DMS153 (cell line): ENCODE measurements at regions not wholly inside any gene's neighbourhood (a gene's known extent, or its start where the extent isn't known, plus 50 kb on each side); places are given as distances from the start of the nearest gene placed in this dataset.

ENCODE experiments used
- DNase-seq: peaks from one replicate; lab custom pipeline; 2025; lab: John Stamatoyannopoulos, UW

DNA sequence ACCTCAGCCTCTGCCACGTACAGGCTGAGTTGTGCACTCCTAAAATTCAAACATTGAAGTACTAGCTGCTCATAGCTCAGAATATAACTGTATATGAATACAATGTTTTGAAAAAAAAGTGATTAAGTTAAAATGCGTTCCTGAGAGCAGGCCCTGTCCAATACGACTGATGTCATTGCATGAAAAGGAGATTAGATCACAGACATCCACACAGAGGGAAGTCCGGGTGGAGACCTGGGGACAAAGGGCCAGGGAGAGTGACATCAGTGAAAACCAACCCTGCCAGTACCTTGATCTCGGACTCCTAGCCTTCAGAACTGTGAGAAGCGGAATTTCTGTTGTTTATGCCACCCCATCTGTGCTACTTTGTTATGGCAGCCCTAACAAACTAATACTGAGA is 311.4 kb upstream of the NR2F2 start:
- no peak for DNase-seq

DNA sequence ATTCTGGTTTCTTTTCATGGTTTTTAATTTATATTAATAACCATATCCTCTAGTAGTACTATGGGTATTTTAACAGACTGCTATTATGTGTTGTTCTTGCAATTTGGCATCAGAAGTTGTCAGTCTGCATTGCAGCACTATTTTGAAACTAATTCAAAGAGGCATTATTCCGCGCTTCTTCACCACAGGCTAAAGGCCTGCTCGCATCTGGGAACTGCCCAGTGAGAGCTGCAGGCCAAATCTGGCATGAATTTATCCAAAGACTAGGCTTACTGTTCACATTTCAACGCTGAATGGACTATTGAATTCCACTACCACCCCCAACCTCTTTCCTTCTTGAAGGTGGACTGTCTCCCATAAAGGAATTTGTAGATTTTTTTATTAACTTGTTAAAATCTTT is 310.4 kb upstream of the NR2F2 start:
- no peak for DNase-seq

DNA sequence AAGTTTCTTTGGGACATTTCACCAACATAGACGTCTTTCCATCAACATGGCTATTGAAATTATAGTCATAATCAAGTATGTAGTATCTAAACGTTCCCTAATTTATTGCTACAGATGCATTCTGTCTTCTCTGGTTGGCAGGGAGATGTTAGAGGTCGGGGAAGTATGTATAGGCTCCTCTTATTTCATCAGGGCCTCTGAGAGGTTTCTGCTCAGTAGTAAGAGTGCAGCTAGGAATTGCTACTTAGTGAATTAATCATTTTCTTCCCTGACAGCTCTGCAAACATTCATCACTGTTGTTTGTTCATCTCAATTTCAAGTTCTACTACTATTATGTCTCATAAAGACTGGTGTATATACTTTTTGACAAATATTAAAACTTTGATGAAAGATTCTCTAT is 309.7 kb upstream of the NR2F2 start:
- DNase-seq = no peak

DNA sequence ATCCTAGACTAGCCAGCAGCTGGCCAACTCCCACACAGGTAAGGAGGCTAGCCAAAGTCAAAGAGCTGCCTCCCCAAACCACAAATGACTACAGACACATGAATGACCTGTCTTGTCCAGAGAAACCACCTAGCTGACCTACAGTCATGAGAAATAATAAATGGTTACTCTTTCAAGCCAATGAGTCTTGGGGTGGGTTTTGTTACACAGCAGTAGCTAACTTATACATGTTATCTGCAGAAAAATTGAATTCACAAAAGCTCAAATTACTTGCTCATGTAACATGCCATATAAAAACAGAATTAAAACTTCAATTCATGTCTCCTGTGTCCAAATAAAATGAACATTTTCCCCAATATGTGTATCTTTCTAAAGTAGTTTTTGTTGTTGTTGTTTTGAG is 307.4 kb upstream of the NR2F2 start:
- no peak for DNase-seq

DNA sequence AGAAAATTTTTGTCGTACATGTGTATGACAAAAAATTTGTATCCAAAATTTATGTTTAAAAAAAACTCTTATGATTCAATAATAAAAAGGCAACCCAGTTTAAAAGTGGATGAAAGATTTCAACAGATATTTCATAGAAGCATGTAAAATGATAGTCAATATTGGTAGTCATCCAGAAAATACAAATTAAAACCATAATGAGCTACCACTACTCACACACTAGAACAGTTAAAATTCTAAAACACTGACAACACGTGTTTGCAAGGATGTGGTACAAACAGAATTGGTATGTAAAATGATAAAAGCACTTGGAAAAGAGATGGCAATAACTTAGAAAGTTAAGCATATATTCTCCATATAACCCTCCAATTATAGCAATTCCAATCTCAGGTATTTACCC is 303.0 kb upstream of the NR2F2 start:
- DNase-seq = no peak

DNA sequence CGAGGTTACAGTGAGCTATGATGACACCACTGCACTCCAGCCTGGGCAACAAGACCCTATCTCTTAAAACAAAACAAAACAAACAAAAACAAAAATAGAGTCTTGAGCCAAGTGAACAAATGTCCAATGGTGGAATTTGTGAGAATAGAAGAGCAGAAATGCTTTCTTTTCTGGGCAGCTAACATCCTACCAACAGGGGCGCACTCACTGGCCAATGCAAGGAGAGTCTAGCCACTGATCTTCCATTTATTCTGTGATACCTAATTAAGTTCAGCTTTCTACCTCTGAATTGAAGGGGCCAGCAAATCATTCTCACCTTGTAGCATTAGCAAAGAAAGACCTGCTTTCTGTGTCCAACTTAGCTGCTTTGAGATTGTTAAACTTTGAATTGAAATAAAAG is 301.9 kb upstream of the NR2F2 start:
- no peak for DNase-seq

DNA sequence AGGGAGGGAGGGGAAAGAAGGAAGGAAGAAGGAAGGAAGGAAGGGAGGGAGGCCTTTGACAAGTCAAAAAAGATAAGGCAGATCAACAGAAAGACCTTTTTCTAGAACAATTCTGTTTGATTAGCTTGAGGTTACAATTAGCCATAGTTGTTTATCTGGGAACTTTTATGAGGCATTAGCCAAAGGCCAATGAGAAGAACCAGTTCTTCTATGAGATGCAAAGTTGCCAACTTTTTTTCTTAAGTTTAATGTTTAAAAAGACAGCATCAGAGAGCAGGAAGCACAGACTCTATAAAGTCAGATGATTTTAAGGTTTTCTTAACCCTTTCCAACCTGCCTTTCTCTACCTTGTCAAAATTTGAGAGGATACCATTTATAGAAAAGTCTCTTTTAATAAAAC is 301.3 kb upstream of the NR2F2 start:
- DNase-seq = no peak

DNA sequence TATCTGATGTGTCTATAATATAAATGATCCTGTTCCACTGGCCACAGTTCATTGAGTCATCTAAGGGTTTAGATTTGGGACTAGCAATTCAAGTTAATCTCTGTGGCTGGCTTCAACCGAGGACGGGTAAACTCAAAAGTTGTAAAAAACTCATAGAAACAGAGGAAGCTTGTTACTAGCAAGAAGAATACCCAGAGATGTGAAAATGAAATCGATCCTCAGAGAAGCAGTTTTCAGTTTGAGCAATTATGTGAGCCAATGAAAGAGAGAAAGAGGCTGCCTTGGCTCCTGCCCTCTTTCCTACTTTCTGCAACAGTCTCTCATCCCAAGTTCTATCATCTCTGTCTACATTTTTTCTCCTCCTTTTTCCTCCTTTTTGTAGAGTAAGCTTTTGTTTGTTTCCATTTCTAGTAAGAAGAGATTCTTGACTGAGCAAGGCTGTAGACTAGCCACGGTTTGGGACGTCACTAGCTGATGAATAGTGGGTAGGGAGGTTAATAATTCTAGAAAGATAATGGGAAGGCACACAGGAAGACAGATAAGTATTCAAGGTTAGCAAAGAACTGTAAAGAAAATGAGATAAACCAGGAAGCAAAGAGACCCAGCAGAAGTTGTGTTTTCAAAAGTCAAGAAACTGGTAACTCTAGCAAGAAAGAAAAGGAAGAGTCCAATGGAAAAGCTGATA is 298.9 kb upstream of the NR2F2 start:
- no peak for DNase-seq

DNA sequence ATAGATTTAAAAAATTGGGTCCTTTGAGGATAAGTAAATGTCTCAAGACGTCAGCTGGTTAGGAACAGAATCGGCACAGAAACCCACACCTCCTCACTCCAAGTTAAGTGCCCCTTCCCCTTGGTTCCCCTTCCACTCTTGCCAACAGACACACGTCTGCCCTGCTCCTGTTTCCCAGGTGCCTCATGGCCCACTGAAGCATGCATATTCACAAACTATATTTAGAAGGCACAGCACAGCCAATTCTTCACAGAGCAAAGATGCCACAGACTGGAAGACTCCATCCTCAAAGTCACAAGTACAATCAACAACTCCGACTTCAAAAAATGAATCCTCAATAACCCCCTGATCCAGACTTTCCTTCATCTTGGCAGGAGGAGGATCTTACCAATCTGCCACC is 295.4 kb upstream of the NR2F2 start:
- no peak for DNase-seq

DNA sequence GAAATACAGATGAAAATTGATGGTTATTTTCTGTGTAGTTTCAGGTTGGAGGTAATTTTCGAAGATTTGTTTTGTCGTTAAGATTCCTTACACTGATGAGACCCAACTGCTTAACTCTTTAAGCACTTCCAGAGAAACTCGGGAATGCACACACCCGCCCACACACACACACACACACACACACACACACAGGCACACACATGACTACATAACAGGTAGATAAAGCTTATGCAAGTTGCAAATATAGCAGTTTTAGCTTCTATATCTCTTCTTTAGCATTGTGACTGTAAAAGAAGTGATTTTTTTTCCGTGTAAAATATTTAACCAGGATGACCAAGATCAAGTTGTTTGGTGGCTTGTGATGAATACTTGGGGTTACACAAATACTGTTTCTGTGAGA is 294.9 kb upstream of the NR2F2 start:
- no peak for DNase-seq

DNA sequence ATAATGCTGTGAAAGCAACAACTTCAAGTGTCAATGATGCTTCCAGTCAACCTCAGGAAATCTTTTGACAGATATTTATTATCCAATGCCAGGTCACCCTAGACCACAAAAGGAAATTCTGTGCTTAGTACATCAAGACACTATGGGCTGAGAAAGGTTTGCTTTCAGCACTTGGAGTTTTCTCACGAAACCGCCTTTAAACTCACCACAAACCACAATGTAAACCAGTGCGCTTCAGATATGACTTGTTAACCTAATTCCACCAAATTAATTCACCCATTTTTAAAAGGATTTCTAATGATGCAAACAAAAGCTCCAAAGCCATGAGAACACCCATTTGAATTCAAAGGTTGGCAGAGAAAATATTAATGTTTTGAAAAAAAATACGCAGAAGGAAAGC is 292.9 kb upstream of the NR2F2 start:
- DNase-seq = no peak

DNA sequence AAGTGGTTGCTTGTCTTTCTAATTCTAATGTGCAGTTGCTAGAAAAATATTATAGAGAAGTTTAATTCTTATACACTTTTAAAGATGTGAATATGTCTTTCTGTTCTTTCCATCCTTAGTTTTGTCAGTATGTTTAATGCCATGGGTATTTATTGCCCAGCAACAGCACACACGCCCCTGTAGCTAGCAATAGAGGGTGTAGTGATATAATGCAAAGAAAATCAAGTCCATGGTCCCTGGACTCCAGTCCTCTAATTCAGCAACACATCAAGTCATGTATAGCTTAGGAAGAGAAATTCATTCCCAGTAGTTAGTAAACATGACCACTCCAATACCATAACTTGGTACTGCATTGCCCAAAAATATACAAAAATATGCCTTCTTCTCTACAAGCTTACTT is 292.4 kb upstream of the NR2F2 start:
- DNase-seq = no peak

DNA sequence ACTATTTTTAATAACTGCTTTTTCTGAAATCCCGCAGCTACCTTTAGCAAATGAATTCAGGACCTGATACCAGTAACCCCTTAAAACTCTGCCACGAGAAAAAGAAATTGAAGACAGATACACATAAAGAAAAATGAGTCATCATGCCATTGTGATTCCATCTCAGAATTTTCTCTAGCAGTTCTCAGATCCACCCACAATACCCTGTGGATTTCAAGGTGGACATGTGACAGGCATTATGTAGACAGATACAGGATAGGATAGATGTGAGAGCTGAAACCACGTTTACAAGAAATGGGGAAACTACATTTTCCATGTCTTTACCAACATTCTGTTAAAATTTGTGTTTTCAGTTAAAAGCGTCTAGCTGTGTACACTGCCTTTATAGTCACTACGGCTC is 291.9 kb upstream of the NR2F2 start:
- no peak for DNase-seq

DNA sequence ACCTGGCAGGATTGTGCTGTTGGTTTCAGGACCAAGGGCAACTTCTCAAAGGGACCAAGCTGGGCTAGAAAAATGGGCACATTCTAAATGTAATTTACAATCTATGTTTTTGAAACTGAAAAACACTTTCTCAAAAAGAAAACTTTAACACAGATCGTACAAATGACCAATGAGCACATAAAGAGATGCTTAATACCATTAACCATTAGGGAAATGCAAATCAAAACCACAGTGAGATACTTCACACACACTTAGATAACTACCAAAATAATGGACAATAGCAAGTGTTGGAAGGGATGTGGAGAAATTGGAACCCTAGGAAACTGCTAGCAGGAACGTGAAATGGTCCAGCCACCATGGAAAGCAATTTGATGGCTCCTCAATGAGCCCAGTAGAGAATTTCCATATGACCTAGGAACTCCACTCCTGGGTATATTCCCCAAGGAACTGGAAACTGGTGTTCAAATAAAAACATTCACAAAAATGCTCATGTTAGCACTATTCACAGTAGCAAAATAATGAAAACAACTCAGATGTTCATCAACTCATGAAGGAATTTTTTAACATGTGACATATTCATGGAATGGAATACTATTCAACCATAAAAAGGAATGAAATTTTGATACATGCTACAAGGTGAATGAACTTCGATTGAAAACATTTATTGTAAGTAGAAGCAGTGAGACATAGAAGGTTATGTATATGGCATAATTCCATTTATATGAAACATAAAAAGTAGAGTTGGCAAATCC is 288.3 kb upstream of the NR2F2 start:
- no peak for DNase-seq

DNA sequence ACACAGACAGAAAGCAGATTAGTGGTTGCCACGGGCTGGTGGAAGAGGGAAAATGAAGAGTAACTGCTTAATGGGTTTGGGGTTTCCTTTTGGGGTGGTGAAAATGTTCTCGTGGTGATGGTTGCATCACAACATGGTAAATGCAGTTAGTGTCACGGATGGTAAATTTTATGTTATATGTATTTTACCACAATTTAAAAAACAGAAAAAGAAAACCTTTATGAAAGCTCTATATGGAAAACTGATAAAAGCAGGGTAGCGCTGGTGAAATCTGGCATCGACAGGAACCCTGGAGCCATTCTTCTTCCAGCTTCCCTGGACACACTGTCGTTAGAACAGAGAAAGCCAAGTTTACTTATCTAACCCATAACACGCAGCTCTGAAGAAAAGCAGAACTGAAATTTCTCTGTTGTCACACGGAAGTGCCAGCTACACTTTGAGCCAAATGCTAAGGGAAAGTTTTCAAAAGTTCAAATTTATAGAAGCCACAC is 287.7 kb upstream of the NR2F2 start:
- no peak for DNase-seq

DNA sequence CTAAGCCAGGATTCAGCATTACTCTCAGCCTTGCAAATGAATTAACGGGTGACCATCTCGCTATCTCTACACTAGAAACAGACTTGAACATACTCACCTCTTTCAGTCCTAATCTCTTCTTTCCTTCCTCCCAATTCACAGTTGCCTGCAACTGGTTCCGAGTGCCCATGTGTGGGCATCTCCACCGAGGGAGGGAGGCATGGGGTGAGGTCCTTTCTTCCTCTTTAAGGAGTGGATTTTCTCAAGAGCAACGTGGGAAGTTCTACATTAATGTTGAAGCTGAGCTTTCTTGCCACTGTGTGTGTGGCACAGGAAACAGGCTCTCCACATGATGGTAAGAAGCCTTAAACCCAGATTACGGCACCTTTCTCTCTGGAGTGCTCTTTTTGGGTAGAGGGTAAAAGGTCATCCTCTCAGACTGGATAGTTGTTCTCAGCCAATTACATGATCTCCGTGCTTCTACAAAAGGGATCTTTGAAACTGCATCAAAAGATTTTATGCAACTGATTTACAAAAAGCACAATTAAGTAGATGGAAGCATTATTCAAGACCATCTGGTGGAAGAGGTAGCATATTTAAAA is 286.8 kb upstream of the NR2F2 start:
- no peak for DNase-seq

DNA sequence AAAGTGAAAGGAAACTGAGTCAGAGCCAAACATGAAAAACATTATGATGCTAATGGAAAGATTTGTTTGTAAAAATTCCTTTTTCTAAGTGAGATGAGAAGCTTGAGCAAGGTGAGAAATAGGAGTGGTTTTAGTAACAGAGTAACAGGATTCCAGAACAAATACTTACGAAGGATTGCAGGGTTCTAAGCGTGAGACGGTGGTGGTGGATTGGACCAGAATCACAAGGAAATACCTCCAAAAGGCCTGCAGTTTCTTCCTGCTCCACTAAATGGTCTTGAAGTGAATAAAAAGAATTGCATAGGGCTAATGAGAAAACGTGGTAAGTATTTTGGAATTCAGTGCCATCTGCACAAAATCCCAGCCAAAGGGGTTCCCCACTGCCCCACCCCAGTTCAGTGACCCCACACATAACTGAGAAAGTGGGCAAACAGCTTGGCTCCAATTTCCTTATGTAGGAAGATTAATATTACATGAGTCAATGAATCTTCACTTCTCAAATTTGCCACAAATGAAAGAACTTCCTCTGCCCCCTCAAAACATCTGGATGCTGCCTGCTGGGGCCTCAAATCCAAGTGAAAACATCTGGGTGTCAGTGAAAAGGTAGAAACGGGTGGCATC is 283.8 kb upstream of the NR2F2 start:
- DNase-seq = no peak

DNA sequence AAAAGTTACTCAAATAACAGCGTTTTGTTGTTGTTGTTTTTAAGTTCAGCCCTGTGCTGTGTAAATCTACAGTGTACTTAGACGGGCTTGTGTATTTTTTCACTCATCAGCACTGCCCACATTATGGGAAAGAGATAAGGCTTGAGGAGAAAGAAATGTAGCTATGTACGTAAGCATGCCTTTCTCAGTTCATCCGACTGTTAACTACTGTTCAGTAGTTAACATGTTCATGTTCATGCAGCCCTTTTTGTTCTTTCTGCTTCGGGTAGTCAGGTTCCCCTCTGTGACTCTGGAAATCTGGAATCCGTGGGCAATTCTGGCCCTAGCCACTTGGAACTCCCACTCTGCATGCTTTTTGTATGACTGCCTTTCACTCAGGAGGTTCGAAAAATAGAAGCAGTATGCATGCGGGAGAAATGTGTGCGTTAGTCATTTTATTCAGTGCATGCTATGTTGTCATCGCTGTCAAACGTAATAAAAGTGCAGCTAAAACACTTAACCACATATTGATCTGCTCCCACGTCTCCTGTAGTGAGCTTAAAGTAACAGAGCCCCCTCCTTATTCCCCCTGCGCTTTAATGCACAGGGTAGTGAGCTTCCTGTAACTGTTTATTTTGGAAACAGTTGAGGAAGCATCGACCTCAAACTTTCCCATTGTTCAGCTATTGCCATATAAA is 283.1 kb upstream of the NR2F2 start:
- DNase-seq = no peak

DNA sequence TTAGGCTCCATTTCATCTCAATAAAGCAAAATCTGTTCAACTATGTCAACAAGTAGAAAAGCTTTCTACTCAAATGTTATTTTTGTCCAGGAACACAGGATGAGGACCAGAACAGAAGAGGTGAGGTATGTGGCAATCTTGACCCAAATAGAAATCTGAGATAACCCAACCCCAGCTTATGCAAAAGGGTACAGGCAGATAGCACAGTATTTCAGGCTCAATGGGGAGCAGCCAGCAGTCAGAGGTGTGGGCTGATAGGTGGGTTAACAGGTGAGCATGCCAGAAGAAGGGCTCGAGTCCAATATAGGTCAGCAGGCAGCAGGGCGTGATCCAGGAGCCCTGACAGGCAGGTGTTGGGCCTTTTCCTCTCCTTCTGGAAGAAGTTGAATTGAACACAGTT is 281.2 kb upstream of the NR2F2 start:
- no peak for DNase-seq

DNA sequence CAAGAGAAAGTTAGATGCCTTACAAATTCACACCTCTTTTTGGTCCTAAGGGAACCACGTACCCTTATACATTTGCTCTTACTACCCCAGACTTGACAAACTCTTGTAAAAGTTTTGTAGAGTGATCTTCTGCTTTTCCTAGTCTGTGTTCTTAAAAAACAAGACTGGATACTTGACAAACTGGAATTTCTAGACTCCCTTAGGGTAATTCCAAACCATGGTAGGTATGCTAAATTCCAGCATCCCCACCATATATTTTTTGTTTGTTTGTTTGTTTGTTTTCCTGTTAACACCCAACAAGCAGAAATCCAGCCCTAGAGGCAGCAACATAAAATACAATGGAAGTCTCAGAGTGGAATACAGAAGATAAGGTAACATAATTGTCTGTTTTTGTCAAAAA is 280.7 kb upstream of the NR2F2 start:
- DNase-seq = no peak

DNA sequence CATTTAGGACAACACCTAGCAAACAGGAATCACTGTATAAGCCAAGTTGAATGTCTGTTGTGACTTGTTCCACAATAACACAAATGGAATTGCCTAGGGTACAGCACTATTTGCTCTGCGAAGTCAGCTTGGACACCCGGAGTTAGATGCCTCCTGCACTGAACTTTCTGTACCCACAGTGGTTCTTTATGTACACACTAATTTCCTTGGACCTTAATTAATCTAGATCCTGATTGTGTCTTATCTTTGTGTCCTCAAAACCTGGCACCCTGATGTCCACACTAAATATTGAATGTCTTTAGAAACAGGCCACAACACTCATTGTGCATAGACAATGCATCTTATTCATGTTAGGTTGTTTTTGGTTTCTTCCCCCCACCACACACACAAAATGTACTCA is 278.9 kb upstream of the NR2F2 start:
- DNase-seq = no peak

DNA sequence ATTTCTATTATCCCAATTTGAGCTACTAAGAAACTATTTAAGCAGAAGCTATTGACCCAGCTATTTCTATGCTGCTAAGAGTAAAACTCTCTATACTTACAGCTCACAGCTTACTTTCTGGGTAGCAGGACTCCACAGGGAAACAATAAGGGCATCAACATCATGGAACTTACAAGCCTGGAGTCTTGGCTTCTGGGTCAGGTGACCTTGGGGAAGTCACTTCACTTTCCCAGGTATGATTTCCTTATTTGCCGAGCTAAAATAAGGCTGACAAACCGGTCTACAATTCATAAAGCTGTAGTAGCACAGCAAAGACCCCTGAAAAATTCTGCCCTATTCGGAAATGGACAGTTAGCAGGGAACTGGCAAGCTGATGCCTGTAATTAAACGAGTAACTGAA is 278.3 kb upstream of the NR2F2 start:
- DNase-seq = no peak
